ENCODE measurements at regions not wholly inside any gene's neighbourhood (a gene's known extent, or its start where the extent isn't known, plus 50 kb on each side); places are given as distances from the start of the nearest gene placed in this dataset.

DNA sequence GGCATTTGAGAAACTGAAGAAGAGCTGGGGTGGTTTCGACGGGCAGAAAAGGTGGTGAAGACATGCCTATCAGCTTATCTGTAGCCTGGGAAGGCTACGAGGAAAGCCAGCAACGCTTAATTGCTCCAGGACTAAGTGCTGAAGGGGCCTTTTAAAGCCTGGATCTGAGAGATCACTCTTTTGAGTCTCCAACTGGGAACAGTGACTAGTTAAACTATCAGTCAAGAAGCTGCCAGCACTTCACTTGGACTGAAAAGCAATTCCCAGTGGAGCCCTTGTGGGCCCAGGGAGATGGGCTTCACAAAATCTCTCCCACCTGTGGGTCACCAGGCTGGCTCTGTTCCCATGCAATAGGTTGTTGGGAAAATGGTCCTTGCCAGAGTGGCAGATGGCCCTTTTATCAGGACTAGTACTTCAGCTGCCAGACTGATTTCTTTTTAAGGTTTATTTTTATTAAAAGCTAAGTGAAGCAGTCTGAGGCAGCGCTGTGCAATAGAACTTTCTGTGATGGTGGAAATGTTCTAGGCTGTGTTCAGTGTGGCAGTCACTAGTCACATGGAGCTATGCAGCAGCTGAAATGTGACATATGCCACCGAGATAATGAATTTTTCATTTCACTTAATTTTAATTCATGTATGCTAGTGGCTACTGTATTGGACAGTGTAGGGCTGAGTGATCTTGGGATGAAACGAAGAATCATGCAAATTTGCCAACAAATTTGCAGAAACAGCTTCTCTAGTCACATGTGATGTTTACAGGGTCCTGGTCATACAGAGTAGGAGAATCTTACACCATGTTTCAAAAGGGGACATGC lies 276.8 kb downstream of the PCNX1 start:
- Histone ChIP-seq H3K27ac (no peak overlapping the region), H3K27me3 (replicated peaks; ENCODE audit: insufficient read depth) (no peaks in the 10 kb centered on the region), H3K4me3 (no peak overlapping the region), H3K9me3 (no peaks in the 10 kb centered on the region), H3K36me3 (no peaks in the 10 kb centered on the region), H3K4me1 (replicated peaks) (no peaks in the 10 kb centered on the region)
- DNase-seq (ENCODE audit: low spot score), result no peak
- intact Hi-C loops (cut with DNase I), result no loop called here
- 54% methylated on average over 7 of the region's 7 CpGs for WGBS
- TF ChIP-seq, protein P1, sequence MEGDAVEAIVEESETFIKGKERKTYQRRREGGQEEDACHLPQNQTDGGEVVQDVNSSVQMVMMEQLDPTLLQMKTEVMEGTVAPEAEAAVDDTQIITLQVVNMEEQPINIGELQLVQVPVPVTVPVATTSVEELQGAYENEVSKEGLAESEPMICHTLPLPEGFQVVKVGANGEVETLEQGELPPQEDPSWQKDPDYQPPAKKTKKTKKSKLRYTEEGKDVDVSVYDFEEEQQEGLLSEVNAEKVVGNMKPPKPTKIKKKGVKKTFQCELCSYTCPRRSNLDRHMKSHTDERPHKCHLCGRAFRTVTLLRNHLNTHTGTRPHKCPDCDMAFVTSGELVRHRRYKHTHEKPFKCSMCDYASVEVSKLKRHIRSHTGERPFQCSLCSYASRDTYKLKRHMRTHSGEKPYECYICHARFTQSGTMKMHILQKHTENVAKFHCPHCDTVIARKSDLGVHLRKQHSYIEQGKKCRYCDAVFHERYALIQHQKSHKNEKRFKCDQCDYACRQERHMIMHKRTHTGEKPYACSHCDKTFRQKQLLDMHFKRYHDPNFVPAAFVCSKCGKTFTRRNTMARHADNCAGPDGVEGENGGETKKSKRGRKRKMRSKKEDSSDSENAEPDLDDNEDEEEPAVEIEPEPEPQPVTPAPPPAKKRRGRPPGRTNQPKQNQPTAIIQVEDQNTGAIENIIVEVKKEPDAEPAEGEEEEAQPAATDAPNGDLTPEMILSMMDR (IDR thresholded peaks at IDR 0.05), result no peak
- no peak for TF ChIP-seq POLR2AphosphoS5 (IDR thresholded peaks at IDR 0.05)
- TF ChIP-seq POLR2A (IDR thresholded peaks at IDR 0.05), result no peak

DNA sequence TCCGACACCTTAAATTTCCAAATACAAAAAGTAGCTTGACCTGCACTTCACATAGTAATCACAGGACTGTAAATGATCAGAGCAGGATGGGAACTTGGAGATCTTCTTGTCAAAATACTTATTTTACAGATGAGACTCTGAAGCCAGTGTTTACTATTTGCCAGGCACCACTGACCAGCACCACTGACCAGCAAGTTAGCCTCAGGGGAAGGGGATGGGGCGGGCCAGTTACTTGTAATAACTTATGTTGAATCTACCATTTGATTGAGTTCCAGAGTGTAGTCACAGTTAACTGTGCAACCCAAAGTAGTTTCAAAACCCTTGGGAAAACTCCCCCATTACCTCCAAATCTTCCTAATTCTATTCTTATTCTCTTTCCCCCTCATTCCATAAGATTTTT lies 278.4 kb downstream of the PCNX1 start:
- intact Hi-C loops (cut with DNase I), result no loop called here
- H3K27me3 ChIP-seq (replicated peaks; ENCODE audit: insufficient read depth), result no peaks in the 10 kb centered on the region
- TF ChIP-seq, protein P1 (IDR thresholded peaks at IDR 0.05), result no peak
- no peak for TF ChIP-seq POLR2A (IDR thresholded peaks at IDR 0.05)
- H3K4me1 ChIP-seq (replicated peaks), result no peaks in the 10 kb centered on the region
- H3K9me3 ChIP-seq, result no peaks in the 10 kb centered on the region
- H3K27ac ChIP-seq, result no peak overlapping the region
- no peak for DNase-seq (ENCODE audit: low spot score)
- no peaks in the 10 kb centered on the region for H3K36me3 ChIP-seq
- WGBS, result 93% methylated on average over 2 of the region's 2 CpGs
- H3K4me3 ChIP-seq, result no peak overlapping the region

DNA sequence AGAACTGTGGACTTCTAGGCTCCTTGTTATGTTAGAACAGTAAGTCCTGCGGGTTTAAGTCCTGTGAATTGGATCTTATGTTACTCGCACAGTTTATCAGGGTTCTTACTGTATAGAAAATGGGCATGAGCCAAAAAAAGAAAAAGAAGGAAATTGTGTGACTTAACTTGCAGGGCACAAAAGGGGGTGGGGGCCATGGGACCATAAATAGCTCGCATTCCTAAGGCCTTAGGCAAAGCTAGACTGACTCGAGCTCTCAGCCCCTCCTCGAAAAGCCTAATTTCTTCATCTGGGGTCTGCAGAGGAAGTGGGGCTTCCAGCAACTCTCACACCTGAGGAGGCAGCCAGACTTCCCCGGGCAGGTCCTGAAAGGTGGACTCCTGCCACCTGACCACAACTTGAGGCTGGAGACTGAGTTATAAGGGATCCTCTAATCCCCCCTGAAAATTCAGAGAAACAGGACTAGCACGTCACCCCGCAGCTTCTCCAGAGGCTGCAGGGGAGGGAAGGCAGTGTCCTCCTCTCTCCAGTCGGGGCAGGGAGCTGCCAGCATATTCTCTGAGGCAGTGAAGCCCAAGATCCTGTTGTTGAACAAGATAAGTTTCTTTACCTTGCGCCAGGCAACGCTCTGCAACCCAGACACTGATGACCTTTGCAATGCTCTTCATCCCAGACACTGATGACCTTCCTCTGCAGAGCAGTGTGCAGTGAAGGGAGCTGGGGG lies 280.5 kb downstream of the PCNX1 start:
- Histone ChIP-seq H3K36me3 (no peaks in the 10 kb centered on the region), H3K27me3 (replicated peaks; ENCODE audit: insufficient read depth) (no peaks in the 10 kb centered on the region), H3K27ac (no peak overlapping the region), H3K9me3 (no peaks in the 10 kb centered on the region), H3K4me3 (no peak overlapping the region), H3K4me1 (replicated peaks) (no peaks in the 10 kb centered on the region)
- no peak for DNase-seq (ENCODE audit: low spot score)
- no peak for TF ChIP-seq POLR2A (IDR thresholded peaks at IDR 0.05)
- no peak for TF ChIP-seq POLR2AphosphoS5 (IDR thresholded peaks at IDR 0.05)
- TF ChIP-seq, protein P1 (IDR thresholded peaks at IDR 0.05), result no peak
- 59% methylated on average over 11 of the region's 11 CpGs for WGBS
- intact Hi-C loops (cut with DNase I), result no loop called here

DNA sequence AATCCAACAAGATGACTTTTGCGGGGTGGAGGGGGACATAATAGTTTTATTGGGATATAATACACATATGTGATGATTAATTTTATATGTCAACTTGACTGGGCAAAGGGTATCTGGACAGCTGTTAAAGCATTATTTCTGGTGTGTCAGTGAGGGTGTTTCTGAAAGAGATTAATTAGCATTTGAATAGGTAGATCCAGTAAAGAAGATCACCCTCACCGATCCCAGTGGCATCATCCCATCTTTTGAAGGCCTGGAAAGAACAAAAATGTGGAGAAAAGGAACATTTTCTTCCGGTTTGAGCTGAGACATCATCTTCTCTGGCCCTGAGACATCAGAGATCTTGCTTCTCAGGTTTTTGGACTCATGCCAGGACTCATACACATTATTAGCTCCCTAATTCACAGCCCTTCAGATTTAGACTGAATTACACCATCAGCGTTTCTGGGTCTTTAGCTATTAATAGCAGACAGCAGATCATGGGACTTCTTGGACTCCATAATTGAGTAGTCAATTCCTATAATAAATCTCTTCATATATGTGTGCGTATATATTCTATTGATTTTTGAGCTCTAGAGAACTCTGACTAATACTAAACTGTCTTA lies 283.6 kb downstream of the PCNX1 start:
- no peaks in the 10 kb centered on the region for H3K36me3 ChIP-seq
- H3K27me3 ChIP-seq (replicated peaks; ENCODE audit: insufficient read depth), result no peaks in the 10 kb centered on the region
- no peak overlapping the region for H3K27ac ChIP-seq
- H3K4me3 ChIP-seq, result no peak overlapping the region
- WGBS, result 47% methylated on average over 5 of the region's 5 CpGs
- H3K9me3 ChIP-seq, result no peaks in the 10 kb centered on the region
- DNase-seq (ENCODE audit: low spot score), result no peak
- intact Hi-C loops (cut with DNase I), result no loop called here
- H3K4me1 ChIP-seq (replicated peaks), result no peaks in the 10 kb centered on the region
- TF ChIP-seq POLR2AphosphoS5 (IDR thresholded peaks at IDR 0.05) (no peak), POLR2A (IDR thresholded peaks at IDR 0.05) (no peak)
- TF ChIP-seq, protein P1 (IDR thresholded peaks at IDR 0.05), result no peak

All from prostate gland (tissue), 2 donors.